GM21723 (cell line): ENCODE measurements at regions not wholly inside any gene's neighbourhood (a gene's known extent, or its start where the extent isn't known, plus 50 kb on each side); places are given as distances from the start of the nearest gene placed in this dataset.
"Not testable (repeated sequence)": the region's sequence is repeated elsewhere in the genome, so short reads cannot be mapped to it uniquely, and the experiment has no call there.

Source experiments
- ATAC-seq: cut with Tn5 transposase; IDR thresholded peaks from one replicate; pipeline ENCODE4 v1.9.1; 2021; ENCODE audit warnings: mild to moderate bottlenecking, moderate library complexity; ENCODE audit not compliant: unreplicated experiment

DNA sequence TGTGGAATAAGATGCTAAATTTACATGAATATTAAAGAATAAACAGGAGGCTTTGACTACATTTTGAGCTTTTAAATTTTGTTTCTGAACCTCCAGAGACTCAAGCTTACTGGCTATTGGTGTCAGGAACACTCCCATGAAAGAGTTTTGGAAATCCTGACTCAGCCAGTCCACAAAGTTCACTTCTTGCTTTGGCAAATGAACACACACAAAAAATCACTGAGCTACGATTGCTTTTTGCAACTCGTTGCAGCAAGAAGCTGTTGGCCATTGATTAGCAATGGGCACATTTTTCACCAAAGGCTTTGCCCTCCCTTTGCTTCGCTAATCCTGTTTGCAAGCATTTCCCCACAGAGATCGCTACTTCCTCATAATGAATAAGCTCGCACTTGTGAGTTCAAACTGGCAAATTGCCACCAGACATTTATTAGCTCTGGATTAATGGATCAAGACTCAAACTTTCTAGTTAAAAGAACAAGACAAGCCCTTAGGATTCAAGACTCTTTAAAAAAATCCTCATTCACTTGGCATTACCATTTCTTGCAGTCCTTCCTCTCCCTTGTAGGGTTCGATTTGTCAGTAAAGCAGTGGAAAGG lies 343.2 kb upstream of the ONECUT1 start:
- no peak for ATAC-seq

DNA sequence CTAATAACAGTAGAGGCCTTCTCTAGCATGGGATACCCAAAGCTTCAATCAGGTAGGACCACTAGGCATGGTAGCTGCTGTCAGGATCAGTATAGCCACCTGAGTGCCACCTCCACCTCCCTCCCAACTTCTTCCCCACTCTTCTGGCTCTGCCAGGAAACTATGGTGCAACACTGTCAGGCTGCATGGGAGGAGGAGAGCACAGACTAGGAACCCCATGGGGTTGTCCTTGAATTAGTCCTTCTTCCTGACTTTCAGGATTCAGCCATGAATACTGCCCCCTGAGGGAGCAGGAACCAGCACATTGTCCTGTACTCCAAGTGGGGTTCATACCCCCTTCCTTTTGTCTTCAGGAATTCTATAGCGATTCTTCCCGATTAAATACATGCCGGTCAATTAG lies 340.8 kb upstream of the ONECUT1 start:
- no peak for ATAC-seq

DNA sequence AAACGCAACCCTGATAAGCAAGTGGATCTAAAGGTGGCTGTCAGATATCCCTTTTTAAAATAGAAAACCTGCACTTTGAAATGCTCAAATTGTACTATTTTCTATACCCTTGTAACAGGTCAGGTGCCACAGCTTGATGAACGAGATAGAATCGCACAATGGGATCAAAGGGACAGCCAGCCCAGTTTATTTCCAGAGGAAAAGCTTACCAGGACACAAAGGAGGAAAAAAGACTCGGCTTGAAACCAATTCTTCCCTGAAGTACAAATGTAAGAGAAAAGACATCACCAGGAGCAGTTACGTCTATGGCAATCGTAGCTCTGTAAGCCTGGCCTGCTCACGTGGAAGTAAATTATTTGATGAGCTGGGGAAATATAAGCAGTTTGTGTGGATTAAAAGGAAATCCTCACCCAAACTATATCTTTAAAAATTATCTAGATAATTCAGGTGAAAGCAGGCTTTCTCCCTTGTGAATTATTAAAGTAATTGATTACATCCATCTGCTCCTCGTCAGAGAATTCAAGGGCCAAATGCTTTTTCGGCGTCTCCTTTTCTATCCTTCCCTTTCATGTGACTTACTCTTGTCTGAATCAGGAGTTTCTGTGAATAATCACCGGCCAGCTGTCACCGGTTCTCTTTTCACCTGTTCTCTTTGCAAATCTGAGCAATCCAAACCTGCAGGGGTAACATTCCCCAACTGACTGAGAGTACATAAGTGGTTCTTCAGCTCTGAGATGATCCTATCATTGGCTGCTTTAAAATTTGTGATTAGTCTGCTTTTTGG lies 339.2 kb upstream of the ONECUT1 start:
- no peak for ATAC-seq

DNA sequence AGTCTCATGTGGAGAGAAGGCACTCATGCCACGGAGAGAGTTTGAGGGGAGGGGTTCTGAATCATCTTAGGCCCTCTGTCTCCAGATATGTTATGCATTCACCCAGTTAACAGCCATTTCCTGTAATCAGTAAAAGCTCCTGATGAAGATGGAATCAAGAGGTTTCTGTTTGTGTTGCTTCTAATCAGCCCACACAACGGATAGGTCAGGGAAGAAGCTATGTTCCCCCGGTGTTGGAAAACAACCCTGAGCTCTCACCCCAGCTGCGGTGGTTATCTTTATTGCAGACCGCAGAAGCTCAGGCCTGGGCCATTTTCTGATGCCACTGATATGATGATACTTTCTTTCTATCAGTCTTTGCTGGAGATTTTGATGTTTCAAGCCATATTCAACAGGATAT lies 338.5 kb upstream of the ONECUT1 start:
- no peak for ATAC-seq

DNA sequence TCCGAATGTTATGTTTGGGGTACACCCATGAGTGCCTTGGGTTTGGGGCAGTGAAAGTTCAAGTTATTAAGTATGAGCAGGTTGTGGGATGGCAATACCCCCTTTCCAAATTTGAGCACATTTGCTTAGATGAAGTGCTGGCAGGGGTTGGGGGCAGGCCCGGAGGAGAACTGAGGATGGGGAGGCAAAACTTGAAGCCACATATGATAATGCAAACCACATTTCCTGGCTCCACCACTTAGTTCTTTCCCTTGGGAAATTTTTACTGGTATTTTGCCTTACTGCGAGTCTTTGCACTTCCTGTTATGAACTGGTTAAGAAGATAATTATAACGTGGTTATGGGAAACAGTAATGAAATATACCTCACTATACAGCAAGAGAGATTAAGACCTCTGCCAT lies 336.0 kb upstream of the ONECUT1 start:
- no peak for ATAC-seq

DNA sequence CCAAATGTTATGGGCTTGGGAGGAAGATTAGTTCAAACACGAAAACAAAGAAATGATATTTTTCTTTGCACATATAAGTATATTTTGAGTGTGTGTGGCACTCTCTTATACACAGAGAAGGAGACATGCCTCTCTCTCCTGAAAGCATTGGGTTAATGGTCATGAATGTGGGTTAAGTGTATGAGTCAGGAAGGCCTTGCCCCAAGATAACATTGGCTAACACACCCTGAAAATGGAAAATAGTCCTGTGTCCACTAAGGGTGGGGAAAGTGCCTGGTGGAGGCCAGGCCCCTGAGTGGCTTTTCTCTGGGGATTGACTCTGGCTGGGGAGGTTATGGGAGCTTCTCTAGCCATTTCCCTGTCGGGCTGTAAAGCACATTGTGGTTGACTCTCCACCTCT lies 332.7 kb upstream of the ONECUT1 start:
- no peak for ATAC-seq

DNA sequence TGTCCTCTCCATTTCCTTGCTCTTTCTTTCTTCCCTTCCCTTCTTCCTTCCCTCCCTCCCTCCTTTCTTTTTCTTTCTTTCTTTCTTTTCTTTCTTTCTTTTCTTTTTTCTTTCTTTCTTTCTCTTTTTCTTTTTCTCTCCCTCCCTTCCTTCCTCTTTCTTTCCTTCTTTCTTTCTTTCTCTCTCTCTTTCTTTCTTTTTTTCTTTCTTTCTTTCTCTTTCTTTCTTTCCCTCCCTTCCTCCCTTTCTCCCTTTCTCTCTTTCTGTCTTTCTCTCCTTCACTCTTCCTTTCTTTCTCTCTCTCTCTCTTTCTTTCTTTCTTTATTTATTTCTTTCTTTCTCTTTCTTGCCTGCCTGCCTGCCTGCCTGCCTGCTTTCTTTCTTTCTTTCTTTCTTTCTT lies 326.8 kb upstream of the ONECUT1 start:
- not testable (repeated sequence) for ATAC-seq

DNA sequence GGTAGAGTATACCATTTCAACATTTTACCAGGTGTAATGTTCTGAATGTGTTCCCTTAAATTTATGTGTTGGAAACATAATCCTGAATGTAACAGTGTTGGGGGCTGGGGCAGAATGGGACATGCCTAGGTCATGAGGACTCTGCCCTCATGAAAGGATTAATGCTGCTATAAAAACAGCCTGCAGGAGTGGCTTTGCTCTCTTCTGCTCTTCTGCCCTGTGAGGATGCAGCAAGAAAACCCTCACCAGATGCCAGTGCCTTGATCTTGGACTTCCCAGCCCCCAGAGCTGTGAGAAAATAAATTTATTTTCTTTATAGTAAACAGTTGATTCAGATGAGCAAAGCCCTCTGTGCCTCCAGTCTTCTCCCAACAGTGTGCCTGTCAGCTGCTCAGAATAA lies 326.0 kb upstream of the ONECUT1 start:
- no peak for ATAC-seq

DNA sequence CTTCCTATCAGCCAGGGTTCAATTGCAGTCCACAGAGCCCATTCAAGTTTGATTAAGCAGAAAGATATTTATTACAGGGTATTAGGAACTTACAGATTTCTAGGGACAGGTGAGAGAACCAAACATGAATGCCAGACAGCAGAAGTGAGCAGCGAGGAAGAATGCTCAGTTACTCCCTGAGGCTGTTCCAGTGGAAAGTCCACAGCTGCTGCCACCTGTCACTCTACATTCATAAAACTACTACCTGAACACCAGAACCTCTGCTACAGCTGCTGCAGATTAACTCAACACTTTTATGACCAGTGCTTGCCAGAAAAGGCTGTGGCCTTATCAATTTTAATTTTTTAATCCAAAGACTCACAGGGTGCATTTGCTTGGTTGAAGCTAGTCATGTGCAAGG lies 325.4 kb upstream of the ONECUT1 start:
- ATAC-seq = no peak

DNA sequence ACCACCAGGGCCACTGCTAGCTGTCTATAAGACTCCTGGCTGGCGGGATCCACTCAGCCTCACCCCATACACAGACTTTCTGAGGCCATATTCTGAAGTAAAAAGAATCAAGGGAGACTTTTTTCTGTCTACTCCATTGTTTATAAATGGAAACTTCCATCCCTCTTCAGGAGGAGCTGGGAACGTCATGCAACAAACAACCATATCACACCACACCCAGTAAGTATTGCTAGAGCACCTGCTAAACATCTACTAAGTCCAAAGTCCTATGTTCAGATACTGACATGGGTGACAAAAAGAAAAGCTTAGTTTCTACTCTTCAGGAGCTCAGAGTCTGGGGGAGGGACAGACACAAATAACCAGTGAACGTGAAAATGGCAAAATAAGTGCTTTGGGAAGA lies 324.8 kb upstream of the ONECUT1 start:
- no peak for ATAC-seq

DNA sequence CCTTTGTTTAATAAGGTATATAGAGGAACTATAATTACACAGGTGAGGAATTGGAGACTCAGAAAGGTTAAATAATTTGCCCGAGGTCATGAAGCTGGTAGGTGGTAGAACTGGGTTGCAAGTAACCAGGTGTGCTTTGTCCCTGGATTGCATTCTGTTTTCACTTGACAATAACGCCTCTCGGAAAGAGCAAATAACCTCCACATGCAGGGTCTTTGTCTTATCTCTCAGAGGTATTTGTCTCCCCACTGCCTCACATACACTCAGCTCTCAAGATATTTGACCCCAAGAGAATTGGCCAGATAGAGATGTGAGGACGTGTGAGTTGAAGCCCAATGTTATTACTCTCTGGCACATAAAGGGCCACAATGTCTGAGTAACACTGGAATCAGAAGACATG lies 320.9 kb upstream of the ONECUT1 start:
- no peak for ATAC-seq

DNA sequence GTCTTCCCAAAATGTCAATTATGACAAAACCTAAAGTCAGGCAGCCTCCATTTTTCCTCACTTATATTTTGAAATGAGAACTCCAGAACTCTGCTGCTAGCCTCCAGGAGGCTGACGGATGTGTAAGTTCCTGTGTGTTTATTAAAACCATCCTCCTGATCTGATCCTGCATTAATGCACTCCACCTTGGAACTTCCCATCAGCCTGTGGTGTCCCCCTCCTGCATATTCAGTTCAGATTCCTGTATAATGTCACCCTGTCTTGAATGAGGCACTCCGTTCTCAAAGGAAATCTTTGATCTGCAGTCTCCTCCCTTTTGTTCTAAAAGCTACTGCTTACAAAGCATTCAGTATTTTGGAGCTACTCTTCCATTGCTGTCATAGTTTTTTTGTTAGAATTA lies 318.2 kb upstream of the ONECUT1 start:
- no peak for ATAC-seq

DNA sequence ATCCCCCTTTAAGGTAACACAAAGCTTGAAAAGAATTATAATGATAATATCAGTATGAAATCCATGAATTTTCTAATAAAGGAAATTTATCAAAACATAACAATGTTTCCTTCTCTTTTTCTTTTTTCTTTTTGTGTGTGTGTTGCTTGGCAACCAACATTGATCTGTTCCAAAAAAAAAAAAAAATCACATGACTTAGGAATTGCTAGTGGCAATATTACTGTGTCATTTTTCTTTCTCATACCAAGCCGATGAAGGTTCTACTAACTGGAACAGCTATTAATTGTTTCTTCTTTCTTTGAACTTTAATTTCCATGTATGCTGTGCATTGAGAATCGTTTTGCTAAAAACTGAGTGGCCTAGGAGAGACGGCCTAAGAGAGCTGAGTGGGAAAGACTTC lies 317.7 kb upstream of the ONECUT1 start:
- no peak for ATAC-seq

DNA sequence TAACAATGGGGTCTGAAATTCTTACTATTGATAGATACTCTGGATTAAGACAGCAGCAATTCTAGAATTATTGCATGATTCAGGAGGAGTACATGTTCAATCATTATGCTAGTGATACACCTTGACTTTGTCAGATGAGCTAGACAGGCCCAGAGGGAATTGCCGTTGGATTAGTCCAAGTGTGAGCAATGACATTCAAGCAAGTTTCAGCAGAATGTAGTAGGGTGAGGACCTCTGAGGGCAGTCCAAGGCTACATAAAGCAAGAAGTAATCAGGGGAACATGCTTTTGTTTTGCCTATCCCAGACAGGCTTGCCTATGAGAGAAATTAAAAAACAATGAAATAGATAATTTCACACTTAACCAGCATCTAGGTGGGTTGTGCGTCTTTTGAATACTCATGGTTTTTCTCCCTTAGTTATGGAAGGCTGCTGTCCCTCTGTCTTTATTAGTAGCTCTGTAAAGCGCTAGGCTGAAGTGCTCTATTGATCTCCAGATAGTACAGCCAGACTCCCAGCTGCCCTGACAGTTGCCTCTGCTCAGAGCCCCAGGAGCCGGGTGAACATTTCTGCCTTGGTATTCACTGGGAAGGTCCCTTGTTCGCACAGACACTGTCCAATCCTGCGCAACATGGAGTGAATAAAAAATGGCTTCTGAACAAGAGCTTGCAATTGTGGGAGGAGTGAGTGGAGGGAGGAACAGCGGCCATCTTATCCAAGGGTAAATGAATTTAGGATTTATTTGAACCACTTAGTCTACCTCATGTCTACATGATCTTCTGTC lies 316.6 kb upstream of the ONECUT1 start:
- no peak for ATAC-seq

DNA sequence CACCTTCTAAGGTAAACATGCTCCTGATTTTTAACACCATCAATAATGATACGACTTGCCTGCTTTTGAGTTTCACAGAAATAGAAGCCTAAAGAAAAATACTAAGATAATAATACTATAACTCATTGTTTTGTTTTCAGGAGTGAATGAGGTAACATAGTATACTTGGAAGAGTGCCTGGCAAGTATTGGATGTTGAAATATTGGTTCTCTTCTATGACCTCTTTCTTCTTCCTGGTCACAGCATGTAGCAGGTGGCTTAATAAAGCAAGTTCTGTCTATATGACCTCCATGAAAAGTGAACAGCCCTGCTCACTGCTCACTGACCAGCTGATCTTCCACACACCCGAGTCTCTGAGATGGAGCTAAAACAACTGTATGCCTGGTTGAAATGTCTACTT lies 312.3 kb upstream of the ONECUT1 start:
- no peak for ATAC-seq

DNA sequence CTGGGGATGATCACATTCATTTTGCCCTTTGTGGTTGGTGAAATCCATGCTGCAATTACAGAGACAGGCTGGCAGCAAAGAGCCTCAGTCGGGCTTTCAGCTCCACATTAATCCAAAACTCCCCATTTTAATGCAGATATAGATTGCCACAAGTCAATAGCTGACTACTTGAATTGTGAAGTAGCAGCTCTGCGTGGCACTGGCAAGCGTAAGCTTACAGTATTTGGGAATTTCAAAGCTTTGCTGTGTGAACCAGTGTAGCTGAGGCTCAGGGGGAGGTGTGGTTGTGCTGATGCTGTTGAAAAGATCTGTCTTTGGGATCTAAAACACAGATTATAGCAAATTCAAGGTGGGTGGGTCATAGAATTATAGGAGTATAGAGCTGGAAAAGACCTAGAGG lies 290.3 kb upstream of the ONECUT1 start:
- ATAC-seq = no peak

DNA sequence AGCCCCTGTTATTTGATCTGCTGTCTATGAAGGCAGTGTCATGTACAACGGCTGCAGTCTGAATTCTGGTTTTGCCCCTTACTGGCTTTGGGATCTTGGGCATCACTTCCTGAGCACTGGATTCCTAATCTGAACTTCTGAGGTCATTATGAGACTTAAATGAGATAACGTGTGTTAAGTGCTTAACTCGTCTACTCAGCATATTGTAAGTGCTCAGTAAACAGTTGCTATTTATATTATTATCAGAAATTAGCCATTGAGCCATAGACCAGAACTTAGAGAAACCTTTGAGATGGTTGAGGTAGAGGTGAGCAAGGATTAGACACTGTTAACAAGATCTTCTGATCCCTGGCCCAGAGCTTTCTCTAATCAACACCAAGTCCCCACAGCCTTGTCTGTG lies 284.1 kb upstream of the ONECUT1 start:
- no peak for ATAC-seq

DNA sequence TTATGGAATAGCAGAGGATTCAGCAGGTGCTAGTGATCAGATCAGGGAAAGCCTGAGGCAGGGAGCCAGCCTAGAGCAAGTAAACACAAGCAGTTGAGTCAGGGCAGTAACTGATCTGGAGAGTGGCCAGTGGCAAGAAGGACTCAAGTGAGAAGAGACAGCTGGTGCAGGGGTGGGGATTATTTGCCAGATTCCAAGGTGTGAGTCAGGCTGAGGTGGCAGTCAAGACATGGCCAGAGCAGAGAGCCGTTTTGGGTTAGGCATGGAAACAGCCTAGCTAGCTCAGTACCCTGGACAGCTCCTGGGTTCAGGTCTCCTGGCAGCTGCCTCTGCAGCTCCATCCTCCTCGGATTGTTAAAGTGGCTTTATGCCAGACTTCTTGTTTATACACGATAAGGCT lies 281.9 kb upstream of the ONECUT1 start:
- ATAC-seq = no peak

DNA sequence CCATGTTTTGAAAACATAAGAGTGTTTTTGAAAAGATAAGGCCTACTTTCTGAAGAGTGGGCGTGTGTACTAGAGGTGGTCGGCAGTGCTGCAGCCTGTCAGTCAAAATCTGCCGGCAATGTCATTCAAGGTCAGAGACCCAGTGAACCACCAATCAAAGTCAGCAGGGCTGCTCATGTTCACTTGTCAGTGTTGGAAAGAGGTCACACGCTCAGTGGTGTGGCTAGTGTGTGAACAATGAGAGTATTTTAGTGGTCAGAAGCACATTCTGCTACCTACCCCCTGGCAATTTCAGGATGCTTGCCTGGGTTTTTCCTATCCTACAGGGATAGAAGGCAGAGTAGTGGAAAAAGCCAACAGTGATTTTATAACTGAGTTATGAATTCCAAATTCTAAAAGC lies 278.5 kb upstream of the ONECUT1 start:
- ATAC-seq = no peak

DNA sequence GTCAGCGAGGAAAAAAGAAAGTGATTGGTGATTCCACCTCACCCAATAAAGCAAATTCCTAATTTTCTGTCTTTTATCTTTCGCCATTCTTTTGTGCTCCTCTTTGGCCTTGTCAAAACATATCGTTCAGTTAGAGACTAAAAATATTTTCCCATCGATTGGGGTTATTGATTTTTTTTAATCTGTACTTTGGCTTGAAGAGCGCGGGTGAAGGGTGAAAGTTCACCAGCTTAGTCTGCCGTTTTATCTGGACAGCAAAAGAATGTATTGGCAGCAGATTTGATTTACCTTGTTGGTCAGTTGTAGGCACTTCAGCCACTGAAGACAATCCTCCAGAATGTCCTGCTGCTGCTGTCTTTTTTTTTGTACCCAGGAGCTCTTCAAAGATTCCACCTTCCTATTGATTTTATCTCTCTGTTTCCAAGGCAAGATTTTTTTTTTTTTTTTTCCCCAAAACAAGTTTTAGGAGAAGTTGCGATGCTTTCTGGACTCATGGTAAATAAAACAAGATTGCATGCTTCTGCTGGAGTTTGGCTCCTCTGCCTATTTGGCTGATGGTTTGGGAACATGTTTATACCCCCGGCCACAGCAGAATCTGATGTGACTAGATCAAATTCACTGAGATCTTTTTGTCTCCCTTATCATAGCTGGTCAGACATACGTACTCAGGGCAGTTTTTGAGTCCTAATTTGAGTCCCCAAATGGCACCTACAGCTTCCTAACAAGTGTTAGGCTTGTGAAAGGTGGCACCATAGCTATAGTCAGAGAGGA lies 269.3 kb upstream of the ONECUT1 start:
- ATAC-seq = no peak

DNA sequence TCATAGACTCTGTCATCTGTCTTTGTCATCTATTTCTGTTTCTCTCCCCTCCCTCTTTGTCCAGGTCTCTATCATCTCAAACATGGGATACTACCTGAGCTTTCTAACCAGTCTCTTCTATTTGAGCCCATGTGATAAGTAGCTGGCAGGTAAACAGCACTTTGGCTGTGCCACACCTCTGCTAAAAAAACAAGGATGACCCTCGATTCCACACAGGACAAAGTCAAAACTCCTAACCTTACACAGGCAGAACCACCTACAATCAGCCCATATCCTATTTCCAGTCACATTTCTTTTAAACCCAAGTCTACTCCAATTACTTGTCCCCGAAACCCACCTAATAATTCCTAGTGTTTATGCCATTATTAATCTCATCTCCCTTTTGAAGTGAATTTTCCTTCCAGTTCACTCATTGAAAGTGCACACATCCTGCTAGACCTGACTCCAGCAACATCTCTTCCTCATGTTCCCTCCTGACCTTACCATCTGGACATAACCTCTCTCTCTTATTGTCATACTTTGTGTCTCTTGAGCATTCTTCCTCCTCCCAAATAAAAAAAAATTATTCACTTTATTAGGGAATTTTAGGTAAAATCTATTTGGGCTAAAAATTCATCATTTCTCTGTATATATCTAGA lies 256.1 kb upstream of the ONECUT1 start:
- no peak for ATAC-seq
